Body of pancreas (tissue), 4 donors: ENCODE measurements at regions not wholly inside any gene's neighbourhood (a gene's known extent, or its start where the extent isn't known, plus 50 kb on each side); places are given as distances from the start of the nearest gene placed in this dataset.

ENCODE experiments used
- ATAC-seq: fragments of 150-250 bp; one replicate; pipeline ENCODE4 v1.9.1; 2016
- DNase-seq, 4 donors: peaks; one replicate each; pipeline ENCODE4 v3.0.0-alpha.2; 2019
- H3K27ac ChIP-seq, 4 donors: fragments of 200-600 bp; sonication (generic); 1 replicate in 3 of 4; 2 replicates in 1 of 4; pipeline versions ENCODE4 v1.5.1 to v1.6.1; 2016 to 2019; ENCODE audit warnings: mild to moderate bottlenecking in 1 of 4, mixed read lengths in 1 of 4, moderate library complexity in 1 of 4
- H3K27me3 ChIP-seq, 2 donors: fragments of 200-600 bp; sonication (generic); one replicate each; pipeline ENCODE4 v1.6.0; 2016; ENCODE audit warnings: mild to moderate bottlenecking in 1 of 2
- H3K36me3 ChIP-seq, 2 donors: fragments of 200-600 bp; sonication (generic); replicated peaks in 1 of 2; 2 replicates each; pipeline ENCODE4 v1.5.1; 2016; ENCODE audit warnings: low read depth in 2 of 2; ENCODE audit not compliant: insufficient read depth in 1 of 2
- H3K4me1 ChIP-seq: fragments of 200-600 bp; sonication (generic); one replicate; pipeline ENCODE4 v1.6.0; 2016
- H3K4me3 ChIP-seq, 2 donors: fragments of 200-600 bp; sonication (generic); 1 replicate in 1 of 2; 2 replicates in 1 of 2; pipeline ENCODE4 v1.5.1; 2016 to 2019
- H3K9me3 ChIP-seq, 3 donors: fragments of 200-600 bp; sonication (generic); 1 replicate in 2 of 3; 2 replicates in 1 of 3; pipeline ENCODE4 v1.5.1; 2016
- POLR2A ChIP-seq, 3 donors: fragments of 450-650 bp; IDR thresholded peaks; one replicate each; pipeline ENCODE4 v1.6.1; 2016; ENCODE audit warnings: antibody characterized with exemption in 3 of 3, mild to moderate bottlenecking in 2 of 3
- WGBS, 2 donors: methylation state at CpG; one replicate each; pipeline ENCODE4 v1.1.5; 2017; 5-methylcytosine and 5-hydroxymethylcytosine counted together
- intact Hi-C: fragments of 100-400 bp; cut with DNase I; formaldehyde crosslinking; loops from one replicate; pipeline ENCODE4 v1.15.1; 2023
- TF ChIP-seq, protein P1 (sequence below), 7 experiments: fragments of 450-650 bp in 4 of 7; fragments of 200-600 bp in 3 of 7; sonication (generic) in 3 of 7; IDR thresholded peaks; one replicate each; pipeline ENCODE4 v1.5.1; 2016 to 2019; ENCODE audit warnings: antibody characterized with exemption in 7 of 7

DNA sequence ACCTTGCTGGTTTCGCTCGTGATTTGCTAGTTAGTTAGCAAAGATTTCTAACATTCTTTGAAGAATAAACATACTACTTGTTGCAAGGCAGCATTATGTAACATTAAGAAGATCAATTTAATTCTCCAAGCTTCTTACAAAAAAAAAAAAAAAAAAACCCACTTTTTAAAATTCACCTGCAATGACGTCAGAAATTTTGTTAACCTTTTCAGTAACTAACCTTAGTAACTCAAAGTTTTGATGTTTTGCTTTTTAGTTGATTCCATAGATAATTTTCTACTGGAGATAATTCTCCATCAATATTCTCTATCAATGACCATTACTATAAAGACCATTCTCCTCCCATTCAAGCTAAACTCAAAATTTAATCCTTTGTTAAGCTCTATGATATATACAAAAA is 491.8 kb upstream of the TBL1XR1 start:
- no peak for ATAC-seq
- no peak for DNase-seq
- Histone ChIP-seq H3K36me3 (no peaks in the 10 kb centered on the region), H3K27ac (no peak overlapping the region), H3K4me3 (no peak overlapping the region), H3K27me3 (no peaks in the 10 kb centered on the region), H3K9me3 (no peaks in the 10 kb centered on the region), H3K4me1 (no peaks in the 10 kb centered on the region)
- TF ChIP-seq, protein P1, sequence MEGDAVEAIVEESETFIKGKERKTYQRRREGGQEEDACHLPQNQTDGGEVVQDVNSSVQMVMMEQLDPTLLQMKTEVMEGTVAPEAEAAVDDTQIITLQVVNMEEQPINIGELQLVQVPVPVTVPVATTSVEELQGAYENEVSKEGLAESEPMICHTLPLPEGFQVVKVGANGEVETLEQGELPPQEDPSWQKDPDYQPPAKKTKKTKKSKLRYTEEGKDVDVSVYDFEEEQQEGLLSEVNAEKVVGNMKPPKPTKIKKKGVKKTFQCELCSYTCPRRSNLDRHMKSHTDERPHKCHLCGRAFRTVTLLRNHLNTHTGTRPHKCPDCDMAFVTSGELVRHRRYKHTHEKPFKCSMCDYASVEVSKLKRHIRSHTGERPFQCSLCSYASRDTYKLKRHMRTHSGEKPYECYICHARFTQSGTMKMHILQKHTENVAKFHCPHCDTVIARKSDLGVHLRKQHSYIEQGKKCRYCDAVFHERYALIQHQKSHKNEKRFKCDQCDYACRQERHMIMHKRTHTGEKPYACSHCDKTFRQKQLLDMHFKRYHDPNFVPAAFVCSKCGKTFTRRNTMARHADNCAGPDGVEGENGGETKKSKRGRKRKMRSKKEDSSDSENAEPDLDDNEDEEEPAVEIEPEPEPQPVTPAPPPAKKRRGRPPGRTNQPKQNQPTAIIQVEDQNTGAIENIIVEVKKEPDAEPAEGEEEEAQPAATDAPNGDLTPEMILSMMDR (IDR thresholded peaks at IDR 0.05), result no peak
- 74% methylated on average over 3 of the region's 3 CpGs for WGBS, 2 donors
- intact Hi-C loops, result no loop called here

GRCh38 chr3:177689869-177690268 is 492.6 kb upstream of the TBL1XR1 start:
- no peak overlapping the region for H3K27ac ChIP-seq
- no peaks in the 10 kb centered on the region for H3K36me3 ChIP-seq
- H3K4me3 ChIP-seq, result no peak overlapping the region
- DNase-seq, result no peak
- H3K4me1 ChIP-seq, result no peaks in the 10 kb centered on the region
- no peak for ATAC-seq
- intact Hi-C loops, result no loop called here
- no peaks in the 10 kb centered on the region for H3K27me3 ChIP-seq
- H3K9me3 ChIP-seq, result no peaks in the 10 kb centered on the region
- WGBS, 2 donors, result 88 to 93% methylated on average over 4 of the region's 4 CpGs
- TF ChIP-seq, protein P1 (IDR thresholded peaks at IDR 0.05), result no peak
- no peak for TF ChIP-seq POLR2A (IDR thresholded peaks at IDR 0.05)

DNA sequence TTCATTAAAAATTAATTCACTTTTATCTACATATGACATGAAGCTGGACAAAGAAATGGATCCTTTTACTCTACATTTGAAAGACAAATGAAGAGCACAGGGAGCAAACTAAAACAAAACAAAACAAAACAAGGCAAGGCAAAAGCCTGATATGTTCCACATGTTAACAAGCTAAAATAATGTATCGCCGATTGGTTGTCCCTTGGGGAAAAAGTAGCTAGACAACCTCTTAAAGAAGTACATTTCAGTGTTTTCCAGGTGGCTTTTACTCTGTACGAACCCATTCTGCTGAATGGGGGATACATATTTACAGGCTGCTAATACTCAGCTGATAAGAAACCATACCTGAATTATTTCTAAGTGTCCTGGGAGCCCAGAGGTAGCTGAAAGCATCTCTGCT is 493.0 kb upstream of the TBL1XR1 start:
- ATAC-seq (no peak), DNase-seq (no peak)
- H3K4me3 ChIP-seq, result no peak overlapping the region
- intact Hi-C loops, result no loop called here
- H3K36me3 ChIP-seq, result no peaks in the 10 kb centered on the region
- H3K27me3 ChIP-seq, result no peaks in the 10 kb centered on the region
- no peak overlapping the region for H3K27ac ChIP-seq
- H3K9me3 ChIP-seq, result no peaks in the 10 kb centered on the region
- no peaks in the 10 kb centered on the region for H3K4me1 ChIP-seq
- no peak for TF ChIP-seq POLR2A (IDR thresholded peaks at IDR 0.05)
- TF ChIP-seq, protein P1 (IDR thresholded peaks at IDR 0.05), result no peak
- WGBS, 2 donors, result 89 to 94% methylated on average over 3 of the region's 3 CpGs

- H3K4me3 ChIP-seq, result no peak overlapping the region
- no peak overlapping the region for H3K27ac ChIP-seq
- H3K4me1 ChIP-seq, result no peaks in the 10 kb centered on the region
- DNase-seq (no peak), ATAC-seq (no peak)
- no peaks in the 10 kb centered on the region for H3K36me3 ChIP-seq
- no peaks in the 10 kb centered on the region for H3K9me3 ChIP-seq
- WGBS, 2 donors, result 59% methylated on average over 3 of the region's 3 CpGs
- intact Hi-C loops, result no loop called here
- TF ChIP-seq, protein P1 (IDR thresholded peaks at IDR 0.05), result no peak
- TF ChIP-seq POLR2A (IDR thresholded peaks at IDR 0.05), result no peak
- no peaks in the 10 kb centered on the region for H3K27me3 ChIP-seq
Measured at GRCh38 chr3:177692304-177692975, 495.2 kb upstream of the TBL1XR1 start.

DNA sequence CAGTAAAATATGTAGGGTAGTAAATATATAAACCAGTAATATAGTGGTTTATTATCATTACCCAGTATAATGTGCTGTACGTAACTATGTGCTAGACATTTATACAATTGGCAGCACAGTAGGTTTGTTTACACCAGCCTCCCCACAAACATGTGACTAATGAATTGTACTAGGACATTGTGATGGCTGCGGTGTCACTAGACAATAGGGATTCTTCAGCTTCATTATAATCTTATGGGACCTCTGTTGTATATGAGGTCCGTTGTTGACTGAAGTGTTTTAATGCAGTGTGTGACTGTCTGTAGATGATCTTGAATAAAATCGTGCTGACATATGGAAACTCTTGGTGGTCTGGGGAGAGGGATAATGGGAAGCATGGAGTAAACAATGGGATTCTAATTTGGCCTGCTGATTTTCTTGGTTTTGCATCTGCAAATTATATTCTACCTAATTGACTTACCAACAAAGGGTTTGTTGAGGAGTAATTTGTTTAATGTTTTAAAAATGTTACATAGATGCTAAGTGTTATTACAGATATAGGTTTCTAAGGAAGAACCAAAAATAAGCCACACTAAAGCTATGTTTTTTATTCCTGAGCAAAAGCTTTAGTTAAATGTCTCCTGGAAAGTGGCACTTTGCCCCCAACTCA is 496.5 kb upstream of the TBL1XR1 start:
- no peak for DNase-seq
- intact Hi-C loops, result no loop called here
- WGBS, 2 donors, result 68 to 73% methylated on average over 4 of the region's 4 CpGs
- H3K9me3 ChIP-seq, result no peaks in the 10 kb centered on the region
- H3K27me3 ChIP-seq, result no peaks in the 10 kb centered on the region
- ATAC-seq, result no peak
- no peaks in the 10 kb centered on the region for H3K36me3 ChIP-seq
- no peaks in the 10 kb centered on the region for H3K4me1 ChIP-seq
- TF ChIP-seq POLR2A (IDR thresholded peaks at IDR 0.05), result no peak
- TF ChIP-seq, protein P1 (IDR thresholded peaks at IDR 0.05), result no peak
- H3K27ac ChIP-seq, result no peak overlapping the region
- H3K4me3 ChIP-seq, result no peak overlapping the region
